Upper lobe of left lung (tissue), 4 donors: ENCODE measurements at regions not wholly inside any gene's neighbourhood (a gene's known extent, or its start where the extent isn't known, plus 50 kb on each side); places are given as distances from the start of the nearest gene placed in this dataset.

ENCODE experiments used
- POLR2A ChIP-seq, 4 donors: fragments of 450-650 bp; IDR thresholded peaks; one replicate each; pipeline ENCODE4 v1.5.1; 2016 to 2017; ENCODE audit warnings: antibody characterized with exemption in 4 of 4, mild to moderate bottlenecking in 2 of 4
- TF ChIP-seq, protein P1 (sequence below), 6 experiments: fragments of 450-650 bp in 4 of 6; fragments of 200-600 bp in 2 of 6; sonication (generic) in 2 of 6; IDR thresholded peaks; one replicate each; pipeline ENCODE4 v1.5.1; 2016 to 2019; ENCODE audit warnings: antibody characterized with exemption in 6 of 6

DNA sequence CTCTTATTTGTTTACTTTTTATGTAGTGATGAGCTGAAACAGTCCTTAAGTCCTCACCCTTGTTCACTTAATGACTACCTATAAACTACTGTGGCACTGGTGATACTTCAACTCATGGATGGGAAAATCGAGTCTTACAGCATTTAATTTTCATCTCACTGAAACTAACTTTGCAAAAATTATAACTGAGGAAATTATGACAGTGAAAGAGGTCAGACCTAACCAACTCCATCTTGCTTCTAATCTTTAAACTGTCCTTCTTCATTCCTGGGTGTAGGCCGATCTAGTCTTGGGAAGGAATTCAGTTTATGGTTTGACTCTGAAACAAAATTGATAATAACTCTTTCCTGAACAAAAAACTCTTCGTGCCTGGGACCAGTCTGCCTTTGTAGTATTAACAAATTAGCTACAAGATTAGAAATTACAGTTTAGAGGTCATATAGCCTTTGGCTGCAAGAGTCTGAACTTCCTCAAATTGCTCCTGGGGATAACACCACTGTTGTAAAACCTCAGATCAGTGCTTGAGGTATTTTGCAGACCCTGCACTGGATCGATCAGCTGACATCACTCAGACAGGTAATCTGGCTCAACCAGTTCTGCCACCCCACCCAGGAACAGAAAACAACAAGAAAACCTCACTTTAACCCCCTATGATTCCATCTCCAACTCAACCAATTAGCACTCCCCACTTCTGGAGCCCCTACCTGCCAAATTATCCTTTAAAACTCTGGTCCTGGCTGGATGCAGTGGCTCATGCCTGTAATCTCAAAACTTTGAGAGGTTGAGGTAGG lies 995.7 kb upstream of the PRKX start:
- TF ChIP-seq, protein P1, sequence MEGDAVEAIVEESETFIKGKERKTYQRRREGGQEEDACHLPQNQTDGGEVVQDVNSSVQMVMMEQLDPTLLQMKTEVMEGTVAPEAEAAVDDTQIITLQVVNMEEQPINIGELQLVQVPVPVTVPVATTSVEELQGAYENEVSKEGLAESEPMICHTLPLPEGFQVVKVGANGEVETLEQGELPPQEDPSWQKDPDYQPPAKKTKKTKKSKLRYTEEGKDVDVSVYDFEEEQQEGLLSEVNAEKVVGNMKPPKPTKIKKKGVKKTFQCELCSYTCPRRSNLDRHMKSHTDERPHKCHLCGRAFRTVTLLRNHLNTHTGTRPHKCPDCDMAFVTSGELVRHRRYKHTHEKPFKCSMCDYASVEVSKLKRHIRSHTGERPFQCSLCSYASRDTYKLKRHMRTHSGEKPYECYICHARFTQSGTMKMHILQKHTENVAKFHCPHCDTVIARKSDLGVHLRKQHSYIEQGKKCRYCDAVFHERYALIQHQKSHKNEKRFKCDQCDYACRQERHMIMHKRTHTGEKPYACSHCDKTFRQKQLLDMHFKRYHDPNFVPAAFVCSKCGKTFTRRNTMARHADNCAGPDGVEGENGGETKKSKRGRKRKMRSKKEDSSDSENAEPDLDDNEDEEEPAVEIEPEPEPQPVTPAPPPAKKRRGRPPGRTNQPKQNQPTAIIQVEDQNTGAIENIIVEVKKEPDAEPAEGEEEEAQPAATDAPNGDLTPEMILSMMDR (IDR thresholded peaks at IDR 0.05), result no peak
- TF ChIP-seq POLR2A (IDR thresholded peaks at IDR 0.05), result no peak
